H9 (cell line): ENCODE measurements at regions not wholly inside any gene's neighbourhood (a gene's known extent, or its start where the extent isn't known, plus 50 kb on each side); places are given as distances from the start of the nearest gene placed in this dataset.

Experiments used
- DNase-seq: peaks from one replicate; pipeline ENCODE4 v3.0.0-alpha.2; 2017
- H2AFZ ChIP-seq: one replicate; pipeline ENCODE4 v1.6.1; 2013; ENCODE audit warnings: mild to moderate bottlenecking, low read length, control low read depth, moderate library complexity
- H2AK5ac ChIP-seq: 2 replicates; pipeline ENCODE4 v1.6.1; 2013; ENCODE audit warnings: low read length, control low read depth, mixed read lengths; ENCODE audit not compliant: insufficient read length
- H2BK120ac ChIP-seq: one replicate; pipeline ENCODE4 v1.6.1; 2013; ENCODE audit warnings: low read depth, mild to moderate bottlenecking, low read length, control low read depth, inconsistent platforms; ENCODE audit not compliant: poor library complexity, severe bottlenecking
- H2BK12ac ChIP-seq: 2 replicates; pipeline ENCODE4 v1.6.1; 2013; ENCODE audit warnings: low read length, control low read depth, mixed read lengths, low read depth; ENCODE audit not compliant: insufficient read length
- H2BK15ac ChIP-seq: 2 replicates; pipeline ENCODE4 v1.6.1; 2013; ENCODE audit warnings: low read depth, low read length, control low read depth
- H2BK20ac ChIP-seq: one replicate; pipeline ENCODE4 v1.6.1; 2013; ENCODE audit warnings: low read depth, mild to moderate bottlenecking, low read length, control low read depth, inconsistent platforms; ENCODE audit not compliant: poor library complexity, severe bottlenecking
- H2BK5ac ChIP-seq: 2 replicates; pipeline ENCODE4 v1.6.1; 2013; ENCODE audit warnings: low read length, control low read depth, mixed read lengths; ENCODE audit not compliant: insufficient read length
- H3K14ac ChIP-seq: 2 replicates; pipeline ENCODE4 v1.6.1; 2013; ENCODE audit warnings: low read length, control low read depth; ENCODE audit not compliant: insufficient read depth
- H3K18ac ChIP-seq: 2 replicates; pipeline ENCODE4 v1.6.1; 2013; ENCODE audit warnings: low read depth, mild to moderate bottlenecking, mixed read lengths, low read length, control low read depth; ENCODE audit not compliant: insufficient read length
- H3K23ac ChIP-seq: 2 replicates; pipeline ENCODE4 v1.6.1; 2013; ENCODE audit warnings: low read length, control low read depth, mixed read lengths, low read depth; ENCODE audit not compliant: insufficient read length
- H3K23me2 ChIP-seq: 2 replicates; pipeline ENCODE4 v1.6.1; 2013; ENCODE audit warnings: low read depth, mild to moderate bottlenecking, mixed read lengths, low read length, control low read depth; ENCODE audit not compliant: insufficient read length, poor library complexity, severe bottlenecking
- H3K27ac ChIP-seq: 2 replicates; pipeline ENCODE4 v1.5.1; 2013; ENCODE audit warnings: low read length, control low read depth, mixed read lengths, low read depth; ENCODE audit not compliant: insufficient read length
- H3K27me3 ChIP-seq: 2 replicates; pipeline ENCODE4 v1.6.1; 2013; ENCODE audit warnings: low read length, control low read depth, inconsistent platforms; ENCODE audit not compliant: insufficient read depth
- H3K4ac ChIP-seq: 2 replicates; pipeline ENCODE4 v1.6.1; 2013; ENCODE audit warnings: low read depth, mild to moderate bottlenecking, control low read depth, inconsistent platforms, low read length, moderate library complexity
- H3K4me1 ChIP-seq: 2 replicates; pipeline ENCODE4 v1.6.1; 2013; ENCODE audit warnings: low read length, control low read depth, inconsistent platforms; ENCODE audit not compliant: insufficient read depth
- H3K4me2 ChIP-seq: 2 replicates; pipeline ENCODE4 v1.6.1; 2013; ENCODE audit warnings: low read length, control low read depth, mixed read lengths; ENCODE audit not compliant: insufficient read length, insufficient read depth
- H3K56ac ChIP-seq: 2 replicates; pipeline ENCODE4 v1.6.1; 2013; ENCODE audit warnings: low read depth, mild to moderate bottlenecking, mixed read lengths, low read length, control low read depth; ENCODE audit not compliant: insufficient read length
- H3K79me1 ChIP-seq: 2 replicates; pipeline ENCODE4 v1.6.1; 2013; ENCODE audit warnings: low read depth, mild to moderate bottlenecking, moderate library complexity, low read length, control low read depth, inconsistent platforms; ENCODE audit not compliant: insufficient read depth, poor library complexity, severe bottlenecking
- H3K79me2 ChIP-seq: 2 replicates; pipeline ENCODE4 v1.6.1; 2013; ENCODE audit warnings: low read length, control low read depth, inconsistent platforms; ENCODE audit not compliant: insufficient read depth
- H3K9ac ChIP-seq: 2 replicates; pipeline ENCODE4 v1.6.1; 2013; ENCODE audit warnings: low read length, control low read depth, mixed read lengths; ENCODE audit not compliant: insufficient read length; ENCODE audit errors: extremely low read depth
- H3K9me3 ChIP-seq: one replicate; pipeline ENCODE4 v1.6.1; 2013; ENCODE audit warnings: low read depth, low read length, inconsistent platforms; ENCODE audit not compliant: control insufficient read depth
- H3T11ph ChIP-seq: one replicate; pipeline ENCODE4 v1.6.1; 2013; ENCODE audit warnings: mild to moderate bottlenecking, low read length, control low read depth, inconsistent platforms
- H4K20me1 ChIP-seq: one replicate; pipeline ENCODE4 v1.6.1; 2013; ENCODE audit not compliant: control insufficient read depth, insufficient read length, insufficient read depth
- H4K5ac ChIP-seq: 2 replicates; pipeline ENCODE4 v1.6.1; 2013; ENCODE audit warnings: low read depth, mild to moderate bottlenecking, mixed read lengths, low read length, control low read depth; ENCODE audit not compliant: insufficient read length
- H4K8ac ChIP-seq: replicated peaks from 2 replicates; pipeline ENCODE4 v1.6.1; 2013; ENCODE audit warnings: low read length, control low read depth, mixed read lengths, low read depth; ENCODE audit not compliant: insufficient read length
- H4K91ac ChIP-seq: 2 replicates; pipeline ENCODE4 v1.6.1; 2013; ENCODE audit warnings: low read depth, mild to moderate bottlenecking, moderate library complexity, mixed read lengths, low read length, control low read depth; ENCODE audit not compliant: insufficient read length
- H3K27ac Mint-ChIP-seq, 3 experiments: 2 replicates in 2 of 3; 3 replicates in 1 of 3; pipeline ENCODE4 v1.8.0; 2020 to 2021; ENCODE audit warnings: mixed read lengths in 3 of 3, mild to moderate bottlenecking in 1 of 3, moderate library complexity in 1 of 3
- H3K27me3 Mint-ChIP-seq: 2 replicates; pipeline ENCODE4 v1.8.0; 2021; ENCODE audit warnings: low read depth, mild to moderate bottlenecking, moderate library complexity, mixed read lengths
- H3K36me3 Mint-ChIP-seq, 3 experiments: 2 replicates in 2 of 3; 3 replicates in 1 of 3; pipeline ENCODE4 v1.8.0; 2020 to 2021; ENCODE audit warnings: low read depth in 3 of 3, mixed read lengths in 3 of 3; ENCODE audit not compliant: insufficient read depth in 1 of 3
- H3K4me1 Mint-ChIP-seq, 2 experiments: 2 replicates each; pipeline ENCODE4 v1.8.0; 2020; ENCODE audit warnings: mixed read lengths in 2 of 2
- H3K4me3 Mint-ChIP-seq, 2 experiments: 2 replicates in 1 of 2; 3 replicates in 1 of 2; pipeline ENCODE4 v1.8.0; 2020 to 2021; ENCODE audit warnings: mild to moderate bottlenecking in 2 of 2, mixed read lengths in 2 of 2, moderate library complexity in 1 of 2
- H3K9me3 Mint-ChIP-seq, 2 experiments: 2 replicates in 1 of 2; 3 replicates in 1 of 2; pipeline ENCODE4 v1.8.0; 2020; ENCODE audit warnings: mild to moderate bottlenecking in 2 of 2, mixed read lengths in 2 of 2, moderate library complexity in 1 of 2
- WGBS: extraction: QIAGEN DNeasy Blood & Tissue Kit; methylation state at CpG from one replicate; pipeline ENCODE4 v1.1.7; 2013; ENCODE audit warnings: missing lambda C conversion rate, low lambda C conversion rate, mixed read lengths; ENCODE audit not compliant: insufficient read length; ENCODE audit errors: extremely low coverage; 5-methylcytosine and 5-hydroxymethylcytosine counted together
- TF ChIP-seq, protein P1 (sequence below): fragments of 200-600 bp; sonication (generic); conservative IDR thresholded peaks from 3 replicates; pipeline ENCODE4 v1.8.0; 2021; ENCODE audit warnings: antibody characterized with exemption, mild to moderate bottlenecking

DNA sequence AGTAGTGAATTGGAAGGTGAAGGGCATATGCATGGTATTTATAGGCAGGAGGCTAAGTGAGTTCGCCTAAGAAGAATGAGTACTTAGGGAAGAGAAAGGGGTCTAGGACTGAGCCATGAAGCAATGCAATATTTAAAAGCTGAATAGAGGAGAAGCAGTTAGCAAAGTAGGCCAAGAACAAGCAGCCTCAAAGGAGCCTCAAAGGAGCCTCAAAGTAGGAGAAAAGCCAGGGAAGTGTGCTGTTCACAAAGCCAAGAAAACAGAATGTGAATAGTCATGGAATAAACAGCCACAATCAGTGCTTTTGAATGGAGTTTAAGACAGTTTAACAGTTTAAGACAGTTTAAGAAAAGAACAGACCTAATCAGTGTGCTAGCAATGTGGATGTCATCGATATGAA lies 762.0 kb downstream of the SORCS1 start:
- no peak overlapping the region for H3K9ac ChIP-seq
- no peak overlapping the region for H3K18ac ChIP-seq
- no peak overlapping the region for H3K56ac ChIP-seq
- H2BK120ac ChIP-seq: no peak overlapping the region
- Mint-ChIP-seq H3K36me3 (no peaks in the 10 kb centered on the region), H3K27me3 (no peaks in the 10 kb centered on the region), H3K9me3 (no peaks in the 10 kb centered on the region), H3K4me3 (no peak overlapping the region), H3K4me1 (peaks cover 6 to 8% of the 10 kb centered on the region in 2 experiments), H3K27ac (no peak overlapping the region)
- H3K23ac ChIP-seq: no peak overlapping the region
- WGBS: no CpG with 5 or more reads among the region's 2 CpGs
- H4K20me1 ChIP-seq: no peaks in the 10 kb centered on the region
- H4K5ac ChIP-seq: no peak overlapping the region
- no peaks in the 10 kb centered on the region; the same call in 1 of the 2 replicates for H3K4me1 ChIP-seq
- no peaks in the 10 kb centered on the region for H3K79me1 ChIP-seq
- no peak overlapping the region for H4K91ac ChIP-seq
- H3K4ac ChIP-seq: no peak overlapping the region
- no peak overlapping the region for H2BK20ac ChIP-seq
- H3K23me2 ChIP-seq: no peaks in the 10 kb centered on the region
- H3K79me2 ChIP-seq: no peaks in the 10 kb centered on the region
- H2BK15ac ChIP-seq: no peak overlapping the region
- no peak overlapping the region for H3K27ac ChIP-seq
- no peak overlapping the region for H2AFZ ChIP-seq
- no peaks in the 10 kb centered on the region for H3K27me3 ChIP-seq
- H3T11ph ChIP-seq: no peak overlapping the region
- H2AK5ac ChIP-seq: no peak overlapping the region
- no peak overlapping the region for H2BK5ac ChIP-seq
- no peak overlapping the region for H3K14ac ChIP-seq
- no peak for DNase-seq
- no peak overlapping the region for H2BK12ac ChIP-seq
- H3K9me3 ChIP-seq: no peaks in the 10 kb centered on the region
- no peak overlapping the region for H3K4me2 ChIP-seq
- TF ChIP-seq, protein P1, sequence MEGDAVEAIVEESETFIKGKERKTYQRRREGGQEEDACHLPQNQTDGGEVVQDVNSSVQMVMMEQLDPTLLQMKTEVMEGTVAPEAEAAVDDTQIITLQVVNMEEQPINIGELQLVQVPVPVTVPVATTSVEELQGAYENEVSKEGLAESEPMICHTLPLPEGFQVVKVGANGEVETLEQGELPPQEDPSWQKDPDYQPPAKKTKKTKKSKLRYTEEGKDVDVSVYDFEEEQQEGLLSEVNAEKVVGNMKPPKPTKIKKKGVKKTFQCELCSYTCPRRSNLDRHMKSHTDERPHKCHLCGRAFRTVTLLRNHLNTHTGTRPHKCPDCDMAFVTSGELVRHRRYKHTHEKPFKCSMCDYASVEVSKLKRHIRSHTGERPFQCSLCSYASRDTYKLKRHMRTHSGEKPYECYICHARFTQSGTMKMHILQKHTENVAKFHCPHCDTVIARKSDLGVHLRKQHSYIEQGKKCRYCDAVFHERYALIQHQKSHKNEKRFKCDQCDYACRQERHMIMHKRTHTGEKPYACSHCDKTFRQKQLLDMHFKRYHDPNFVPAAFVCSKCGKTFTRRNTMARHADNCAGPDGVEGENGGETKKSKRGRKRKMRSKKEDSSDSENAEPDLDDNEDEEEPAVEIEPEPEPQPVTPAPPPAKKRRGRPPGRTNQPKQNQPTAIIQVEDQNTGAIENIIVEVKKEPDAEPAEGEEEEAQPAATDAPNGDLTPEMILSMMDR: no peak
- H4K8ac ChIP-seq: no peak overlapping the region
